IMR-90 (cell line): ENCODE measurements at regions not wholly inside any gene's neighbourhood (a gene's known extent, or its start where the extent isn't known, plus 50 kb on each side); places are given as distances from the start of the nearest gene placed in this dataset.

Experiments
- ATAC-seq: fragments of 200-7000 bp; cut with Tn5 transposase; 2 replicates; pipeline ENCODE4 v1.9.1; 2020; ENCODE audit warnings: low read depth, mild to moderate bottlenecking, moderate library complexity
- BruUV-seq: library from RNA; stranded (reverse); fragments of 400-500 nt; replicated peaks from 2 replicates; lab custom pipeline; 2021; lab: Mats Ljungman, UMichigan
- CTCF ChIA-PET: fragments of 300-600 bp; formaldehyde crosslinking; extraction: SDS; loops from one replicate; lab custom pipeline; 2021; ENCODE audit warnings: antibody characterized with exemption; lab: Yijun Ruan, JAX
- POLR2A ChIA-PET: fragments of 300-600 bp; sonication (Branson Sonifier 250); formaldehyde crosslinking; loops from one replicate; lab custom pipeline; 2022; ENCODE audit warnings: antibody characterized with exemption; ENCODE audit not compliant: unreplicated experiment; lab: Charles Lee
- DNase-seq: peaks from one replicate; pipeline ENCODE4 v3.0.0; 2013
- H2AFZ ChIP-seq: replicated peaks from 2 replicates; pipeline ENCODE3; 2013; ENCODE audit warnings: low read length, mild to moderate bottlenecking; ENCODE audit not compliant: poor library complexity
- H2AK5ac ChIP-seq: 2 replicates; pipeline ENCODE4 v1.6.1; 2013; ENCODE audit warnings: low read depth, low read length, inconsistent platforms
- H2AK9ac ChIP-seq: replicated peaks from 2 replicates; pipeline ENCODE3; 2013; ENCODE audit warnings: mild to moderate bottlenecking, low read depth, low read length, moderate library complexity; ENCODE audit not compliant: poor library complexity
- H2BK120ac ChIP-seq: 2 replicates; pipeline ENCODE4 v1.6.1; 2013; ENCODE audit warnings: low read depth, low read length, inconsistent platforms
- H2BK15ac ChIP-seq: 3 replicates; pipeline ENCODE4 v1.6.1; 2013; ENCODE audit warnings: low read depth, low read length, inconsistent platforms
- H2BK20ac ChIP-seq: 2 replicates; pipeline ENCODE4 v1.6.1; 2013; ENCODE audit warnings: low read depth, mild to moderate bottlenecking, inconsistent platforms, low read length, moderate library complexity
- H2BK5ac ChIP-seq: 2 replicates; pipeline ENCODE4 v1.6.1; 2013; ENCODE audit warnings: mild to moderate bottlenecking, low read depth, low read length, inconsistent platforms; ENCODE audit not compliant: poor library complexity, severe bottlenecking
- H3K14ac ChIP-seq: replicated peaks from 2 replicates; pipeline ENCODE4 v1.6.1; 2013; ENCODE audit warnings: low read depth, low read length, inconsistent platforms
- H3K18ac ChIP-seq: 2 replicates; pipeline ENCODE4 v1.6.1; 2013; ENCODE audit warnings: low read depth, low read length, control low read depth
- H3K23ac ChIP-seq: 2 replicates; pipeline ENCODE4 v1.6.1; 2013; ENCODE audit warnings: low read depth, low read length, inconsistent platforms
- H3K27ac ChIP-seq: 2 replicates; pipeline ENCODE4 v1.5.1; 2013; ENCODE audit warnings: mild to moderate bottlenecking, control low read depth, low read length; ENCODE audit not compliant: insufficient read depth
- H3K27me3 ChIP-seq: 2 replicates; pipeline ENCODE4 v1.6.1; 2013; ENCODE audit warnings: low read length; ENCODE audit not compliant: control insufficient read depth, insufficient read depth
- H3K36me3 ChIP-seq: 2 replicates; pipeline ENCODE4 v1.6.1; 2013; ENCODE audit warnings: low read length, mixed read lengths; ENCODE audit not compliant: control insufficient read depth, insufficient read depth
- H3K4ac ChIP-seq: 2 replicates; pipeline ENCODE4 v1.6.1; 2013; ENCODE audit warnings: low read depth, low read length, inconsistent platforms
- H3K4me1 ChIP-seq: 2 replicates; pipeline ENCODE4 v1.6.1; 2013; ENCODE audit warnings: low read length, mixed read lengths; ENCODE audit not compliant: control insufficient read depth, insufficient read depth
- H3K4me2 ChIP-seq: 2 replicates; pipeline ENCODE4 v1.6.1; 2013; ENCODE audit warnings: low read depth, mild to moderate bottlenecking, control low read depth, low read length, moderate library complexity
- H3K4me3 ChIP-seq: 2 replicates; pipeline ENCODE4 v1.5.1; 2013; ENCODE audit warnings: low read depth, mild to moderate bottlenecking, control low read depth, low read length, moderate library complexity; ENCODE audit not compliant: insufficient read depth
- H3K56ac ChIP-seq: 2 replicates; pipeline ENCODE4 v1.6.1; 2013; ENCODE audit warnings: low read length, inconsistent platforms; ENCODE audit not compliant: insufficient read depth; ENCODE audit errors: extremely low read depth
- H3K79me1 ChIP-seq, 2 experiments: 2 replicates each; pipeline ENCODE4 v1.6.1; 2013; ENCODE audit warnings: low read length in 2 of 2, inconsistent platforms in 1 of 2, low read depth in 1 of 2
- H3K9ac ChIP-seq: 2 replicates; pipeline ENCODE4 v1.6.1; 2013; ENCODE audit warnings: low read depth, low read length, control low read depth
- H3K9me1 ChIP-seq: 2 replicates; pipeline ENCODE4 v1.6.1; 2013; ENCODE audit warnings: low read length, inconsistent platforms; ENCODE audit not compliant: insufficient read depth
- H3K9me3 ChIP-seq: 2 replicates; pipeline ENCODE4 v1.6.1; 2013; ENCODE audit warnings: low read length; ENCODE audit not compliant: control insufficient read depth, insufficient read depth
- H4K20me1 ChIP-seq: 2 replicates; pipeline ENCODE4 v1.6.1; 2013; ENCODE audit warnings: low read length, inconsistent platforms; ENCODE audit not compliant: insufficient read depth
- H4K5ac ChIP-seq: 2 replicates; pipeline ENCODE4 v1.6.1; 2013; ENCODE audit warnings: mild to moderate bottlenecking, low read depth, low read length, control low read depth
- H4K8ac ChIP-seq, 2 experiments: 2 replicates each; pipeline ENCODE4 v1.6.1; 2013; ENCODE audit warnings: low read depth in 2 of 2, low read length in 2 of 2, control low read depth in 1 of 2, inconsistent platforms in 1 of 2
- H4K91ac ChIP-seq: 2 replicates; pipeline ENCODE4 v1.6.1; 2013; ENCODE audit warnings: low read depth, low read length, inconsistent platforms; ENCODE audit not compliant: insufficient read depth
- CEBPB ChIP-seq: IDR thresholded peaks from 2 replicates; pipeline ENCODE4 v1.6.1; 2012; ENCODE audit warnings: low read depth, low read length, improper control_type of control experiment
- MAFK ChIP-seq: IDR thresholded peaks from 2 replicates; pipeline ENCODE4 v1.6.1; 2012; ENCODE audit warnings: low read depth, low read length, improper control_type of control experiment
- MXI1 ChIP-seq: IDR thresholded peaks from 2 replicates; pipeline ENCODE4 v1.6.1; 2012; ENCODE audit warnings: low read depth, mild to moderate bottlenecking, low read length, moderate library complexity, borderline replicate concordance
- RFX5 ChIP-seq: IDR thresholded peaks from 2 replicates; pipeline ENCODE4 v1.8.0; 2012; ENCODE audit warnings: low read depth, mild to moderate bottlenecking, low read length, moderate library complexity
- WGBS, 2 experiments: methylation state at CpG; one replicate each; pipeline versions ENCODE4 v1.1.5 to v1.1.7; 2013; ENCODE audit warnings: missing lambda C conversion rate in 2 of 2; ENCODE audit not compliant: insufficient read length in 1 of 2; ENCODE audit errors: extremely low coverage in 2 of 2; 5-methylcytosine and 5-hydroxymethylcytosine counted together
- dilution Hi-C: fragments of 300-500 bp; cut with HindIII; formaldehyde crosslinking; loops from one replicate; pipeline ENCODE4 v1.14.3; 2018; ENCODE audit warnings: low sequenced_read_pairs; ENCODE audit not compliant: unreplicated experiment
- in situ Hi-C: fragments of 300-500 bp; cut with MboI; formaldehyde crosslinking; loops from 3 replicates; pipeline ENCODE4 v1.14.3; 2019; ENCODE audit warnings: low sequenced_read_pairs, inconsistent platforms, mixed read lengths
- intact Hi-C: fragments of 100-400 bp; cut with micrococcal nuclease; formaldehyde crosslinking; loops from 2 replicates; pipeline ENCODE4 v1.10.0; 2022
- TF ChIP-seq, protein P1 (sequence below): conservative IDR thresholded peaks from 2 replicates; pipeline ENCODE4 v1.5.1; 2012; ENCODE audit warnings: mild to moderate bottlenecking, low read depth, low read length, improper control_type of control experiment
- TF ChIP-seq, protein P2 (sequence below): fragments of 150-350 bp; IDR thresholded peaks from 2 replicates; pipeline ENCODE4 v1.6.1; 2017; ENCODE audit warnings: mild to moderate bottlenecking, antibody characterized with exemption, low read length, low read depth

DNA sequence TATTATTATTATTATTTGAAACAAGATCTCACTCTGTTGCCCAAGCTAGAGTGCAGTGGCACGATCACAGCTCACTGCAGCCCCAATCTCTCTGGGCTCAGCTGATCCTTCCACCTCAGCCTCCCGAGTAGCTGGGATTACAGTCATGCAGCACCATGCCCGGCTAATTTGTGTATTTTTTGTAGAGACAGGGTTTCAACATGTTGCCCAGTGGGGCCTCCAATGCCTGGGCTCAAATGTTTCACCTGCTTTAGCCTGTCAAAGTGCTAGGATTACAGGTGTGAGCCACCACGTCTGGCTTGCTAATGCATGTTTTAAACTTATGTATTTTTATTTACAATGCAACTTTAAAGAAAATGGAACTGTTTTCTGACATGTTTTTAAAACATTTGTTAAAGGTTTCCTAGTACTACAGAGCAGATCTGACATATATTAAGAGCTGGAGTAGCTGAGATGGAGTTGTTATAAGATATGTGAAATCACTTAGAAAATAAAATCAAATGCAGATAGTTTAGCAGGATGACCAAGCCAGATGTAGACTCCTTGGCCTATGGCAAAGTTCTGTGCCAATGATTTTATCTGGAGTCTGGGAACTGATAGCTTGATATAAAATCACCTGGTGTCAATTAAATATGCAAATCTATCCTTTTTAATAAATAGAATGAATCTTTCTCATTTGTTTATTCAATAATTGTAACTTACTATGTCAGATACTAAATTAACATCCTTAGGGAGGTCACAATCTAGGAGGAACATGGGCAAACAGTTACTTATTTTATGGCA, 310.1 kb upstream of the NAALADL2 start:
- dilution Hi-C loops: no loop called here
- intact Hi-C loops: no loop called here
- no CpG with 5 or more reads among the region's 4 CpGs for WGBS, 2 experiments
- no peaks in the 10 kb centered on the region; the same call in 1 of the 2 replicates for H3K4me1 ChIP-seq
- H3K56ac ChIP-seq: no peak overlapping the region
- H3K79me1 ChIP-seq: no peaks in the 10 kb centered on the region
- in situ Hi-C loops: no loop called here
- no TSS peak for BruUV-seq
- peak overlapping the region in 1 of 2 experiments; percentile 56; a peak in 1 of 4 replicates for H4K8ac ChIP-seq
- H3K4me3 ChIP-seq: no peak overlapping the region
- peak overlapping the region; percentile 57 for H4K5ac ChIP-seq
- no peak overlapping the region for H3K9ac ChIP-seq
- ChIA-PET POLR2A (interaction anchor here (0.6 kb wide), 1 partner anchor 9 kb away, joined by 12 read pairs; no protein-coding TSS in a partner anchor), CTCF (no interaction called here)
- no peak overlapping the region for H2AFZ ChIP-seq
- H3K36me3 ChIP-seq: no peaks in the 10 kb centered on the region
- H2AK9ac ChIP-seq: no peak overlapping the region
- TF ChIP-seq RFX5: no peak
- TF ChIP-seq, protein P1, sequence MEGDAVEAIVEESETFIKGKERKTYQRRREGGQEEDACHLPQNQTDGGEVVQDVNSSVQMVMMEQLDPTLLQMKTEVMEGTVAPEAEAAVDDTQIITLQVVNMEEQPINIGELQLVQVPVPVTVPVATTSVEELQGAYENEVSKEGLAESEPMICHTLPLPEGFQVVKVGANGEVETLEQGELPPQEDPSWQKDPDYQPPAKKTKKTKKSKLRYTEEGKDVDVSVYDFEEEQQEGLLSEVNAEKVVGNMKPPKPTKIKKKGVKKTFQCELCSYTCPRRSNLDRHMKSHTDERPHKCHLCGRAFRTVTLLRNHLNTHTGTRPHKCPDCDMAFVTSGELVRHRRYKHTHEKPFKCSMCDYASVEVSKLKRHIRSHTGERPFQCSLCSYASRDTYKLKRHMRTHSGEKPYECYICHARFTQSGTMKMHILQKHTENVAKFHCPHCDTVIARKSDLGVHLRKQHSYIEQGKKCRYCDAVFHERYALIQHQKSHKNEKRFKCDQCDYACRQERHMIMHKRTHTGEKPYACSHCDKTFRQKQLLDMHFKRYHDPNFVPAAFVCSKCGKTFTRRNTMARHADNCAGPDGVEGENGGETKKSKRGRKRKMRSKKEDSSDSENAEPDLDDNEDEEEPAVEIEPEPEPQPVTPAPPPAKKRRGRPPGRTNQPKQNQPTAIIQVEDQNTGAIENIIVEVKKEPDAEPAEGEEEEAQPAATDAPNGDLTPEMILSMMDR: no peak
- TF ChIP-seq MAFK: no peak
- TF ChIP-seq CEBPB: no peak
- TF ChIP-seq, protein P2, sequence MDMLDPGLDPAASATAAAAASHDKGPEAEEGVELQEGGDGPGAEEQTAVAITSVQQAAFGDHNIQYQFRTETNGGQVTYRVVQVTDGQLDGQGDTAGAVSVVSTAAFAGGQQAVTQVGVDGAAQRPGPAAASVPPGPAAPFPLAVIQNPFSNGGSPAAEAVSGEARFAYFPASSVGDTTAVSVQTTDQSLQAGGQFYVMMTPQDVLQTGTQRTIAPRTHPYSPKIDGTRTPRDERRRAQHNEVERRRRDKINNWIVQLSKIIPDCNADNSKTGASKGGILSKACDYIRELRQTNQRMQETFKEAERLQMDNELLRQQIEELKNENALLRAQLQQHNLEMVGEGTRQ: no peak
- no peak for TF ChIP-seq MXI1
- no peaks in the 10 kb centered on the region for H3K9me1 ChIP-seq
- no peaks in the 10 kb centered on the region for H3K27me3 ChIP-seq
- H2BK5ac ChIP-seq: peak overlapping the region; percentile 50
- no peak overlapping the region for H2BK15ac ChIP-seq
- H2AK5ac ChIP-seq: 0 out of 2 replicates have a peak overlapping the region, but pooled peaks have one; percentile 8
- H2BK120ac ChIP-seq: peak overlapping the region; percentile 10; the same call in 1 of the 2 replicates
- H3K14ac ChIP-seq: no peak overlapping the region; the same call in 1 of the 2 replicates
- DNase-seq (no peak), ATAC-seq (no peak)
- peak overlapping the region; percentile 6; the same call in 1 of the 2 replicates for H3K18ac ChIP-seq
- no peak overlapping the region for H4K91ac ChIP-seq
- H3K4me2 ChIP-seq: no peak overlapping the region
- no peak overlapping the region for H3K23ac ChIP-seq
- H3K27ac ChIP-seq: no peak overlapping the region; the same call in 1 of the 2 replicates
- H2BK20ac ChIP-seq: no peak overlapping the region
- H3K4ac ChIP-seq: no peak overlapping the region
- H3K9me3 ChIP-seq: no peaks in the 10 kb centered on the region
- no peaks in the 10 kb centered on the region for H4K20me1 ChIP-seq
